ENCODE measurements at regions not wholly inside any gene's neighbourhood (a gene's known extent, or its start where the extent isn't known, plus 50 kb on each side); places are given as distances from the start of the nearest gene placed in this dataset.

GRCh38 chr2:215622837-215623236 is 187.0 kb upstream of the FN1 start:
- Mint-ChIP-seq H3K4me1 (ENCODE audit: low read depth) (peaks cover 22% of the 10 kb centered on the region), H3K4me3 (no peak overlapping the region), H3K27me3 (peaks cover 7% of the 10 kb centered on the region), H3K27ac (no peak overlapping the region), H3K9me3 (peaks cover 11% of the 10 kb centered on the region), H3K36me3 (ENCODE audit: low read depth) (no peaks in the 10 kb centered on the region)
- intact Hi-C loops (cut with micrococcal nuclease) = loop anchor here (10.0 kb wide), 1 partner anchor 72 kb away; no protein-coding TSS in a partner anchor

DNA sequence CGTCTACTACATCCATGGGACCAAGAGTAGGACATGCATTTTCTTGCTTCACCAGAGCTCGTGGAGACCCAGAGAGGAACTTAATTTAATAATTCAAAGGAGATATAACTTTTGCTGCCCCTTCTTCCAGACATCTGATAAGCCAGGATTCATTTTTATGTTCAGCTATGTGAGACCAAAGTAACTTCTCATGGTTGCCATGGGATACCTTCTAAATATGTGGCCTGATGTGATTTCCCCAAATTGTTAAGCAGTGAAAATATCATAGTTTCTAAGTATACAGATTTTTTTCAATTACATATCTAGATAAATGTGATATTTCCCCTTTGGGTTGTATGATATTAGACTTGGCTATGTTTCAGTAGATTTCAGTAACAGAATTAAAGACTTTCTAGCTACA is 185.5 kb upstream of the FN1 start:
- H3K27me3 Mint-ChIP-seq = peaks cover 10% of the 10 kb centered on the region
- no peak overlapping the region for H3K4me3 Mint-ChIP-seq
- H3K27ac Mint-ChIP-seq = no peak overlapping the region
- peaks cover 26% of the 10 kb centered on the region for H3K4me1 Mint-ChIP-seq (ENCODE audit: low read depth)
- intact Hi-C loops (cut with micrococcal nuclease) = loop anchor here (10.0 kb wide), 1 partner anchor 73 kb away; no protein-coding TSS in a partner anchor
- H3K36me3 Mint-ChIP-seq (ENCODE audit: low read depth) = no peaks in the 10 kb centered on the region
- H3K9me3 Mint-ChIP-seq = peaks cover 17% of the 10 kb centered on the region

- H3K9me3 Mint-ChIP-seq = peaks cover 17% of the 10 kb centered on the region
- intact Hi-C loops (cut with micrococcal nuclease) = loop anchor here (10.0 kb wide), 1 partner anchor 74 kb away; no protein-coding TSS in a partner anchor
- peaks cover 10% of the 10 kb centered on the region for H3K27me3 Mint-ChIP-seq
- H3K4me3 Mint-ChIP-seq = no peak overlapping the region
- H3K36me3 Mint-ChIP-seq (ENCODE audit: low read depth) = no peaks in the 10 kb centered on the region
- peaks cover 35% of the 10 kb centered on the region for H3K4me1 Mint-ChIP-seq (ENCODE audit: low read depth)
- no peak overlapping the region for H3K27ac Mint-ChIP-seq
Observed at GRCh38 chr2:215620528-215620927, 184.7 kb upstream of the FN1 start.

DNA sequence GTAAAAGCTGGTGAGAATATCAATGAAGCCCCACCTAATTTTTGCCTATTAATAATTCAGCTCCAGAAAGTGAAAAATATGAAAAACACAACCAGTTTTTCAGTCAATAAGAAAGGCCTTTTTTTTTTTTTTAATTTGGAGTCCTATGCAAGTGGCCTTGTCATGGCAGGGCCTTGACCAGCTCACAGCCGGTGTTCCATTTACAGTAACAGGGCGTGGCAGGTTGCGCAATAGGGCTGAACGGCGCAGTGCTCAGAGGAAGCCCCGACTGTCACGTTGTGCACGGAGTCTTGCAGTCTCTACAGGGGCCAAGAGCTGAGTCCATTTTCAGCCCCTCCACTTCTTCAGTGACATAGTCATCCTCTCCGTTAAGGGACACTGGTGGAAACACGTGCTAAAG is 184.1 kb upstream of the FN1 start:
- Mint-ChIP-seq H3K9me3 (peaks cover 17% of the 10 kb centered on the region), H3K36me3 (ENCODE audit: low read depth) (no peaks in the 10 kb centered on the region), H3K27me3 (peaks cover 12% of the 10 kb centered on the region), H3K27ac (no peak overlapping the region), H3K4me1 (ENCODE audit: low read depth) (peaks cover 40% of the 10 kb centered on the region), H3K4me3 (peak overlapping the region; percentile 23)
- intact Hi-C loops (cut with micrococcal nuclease) = loop anchor here (10.0 kb wide), 1 partner anchor 75 kb away; no protein-coding TSS in a partner anchor

DNA sequence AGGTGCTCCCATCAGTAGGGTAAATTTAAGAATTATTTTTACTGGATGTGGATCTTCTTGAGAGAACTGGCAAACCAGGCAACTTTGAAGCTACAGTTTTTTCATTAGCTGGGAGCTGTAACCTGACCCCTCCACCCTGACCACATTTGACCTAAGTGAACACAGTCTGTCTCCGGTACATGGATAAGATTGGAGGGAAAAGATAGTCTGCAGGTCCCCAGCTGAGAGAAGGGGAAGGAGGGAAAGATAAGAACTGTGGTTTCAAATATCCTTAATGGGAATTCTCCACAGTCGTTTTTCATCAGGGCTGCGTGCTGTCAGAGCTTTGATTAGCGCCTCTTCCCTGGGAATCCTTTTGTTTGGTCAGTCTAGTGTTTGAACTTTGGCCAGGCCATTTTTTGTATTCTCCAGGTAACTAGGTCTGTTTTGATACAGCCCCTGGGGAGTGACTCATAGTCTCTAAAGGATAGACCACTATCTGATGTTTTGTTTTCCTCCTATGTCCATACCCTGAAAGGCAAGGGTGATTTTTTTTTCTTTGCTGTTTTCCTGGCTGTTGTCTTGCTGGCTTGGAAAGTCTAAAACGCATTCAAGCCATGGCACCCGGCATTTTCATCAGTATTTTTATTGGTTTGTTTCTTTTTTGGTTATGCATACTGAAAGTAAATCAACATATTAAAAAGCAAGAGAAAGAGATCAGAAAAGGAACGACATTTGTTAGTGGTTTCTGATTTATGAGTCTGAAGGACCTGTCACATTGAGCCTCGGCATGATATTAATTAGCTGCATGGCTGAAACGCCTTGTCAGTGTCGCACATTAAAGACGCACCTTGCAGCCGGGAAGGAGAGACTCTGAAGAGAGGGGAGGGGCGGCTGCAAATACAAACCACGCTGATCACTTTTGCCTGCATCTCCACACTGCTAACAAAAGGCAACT is 183.4 kb upstream of the FN1 start:
- intact Hi-C loops (cut with micrococcal nuclease) = no loop called here
- peaks cover 12% of the 10 kb centered on the region for H3K27me3 Mint-ChIP-seq
- peaks cover 40% of the 10 kb centered on the region for H3K4me1 Mint-ChIP-seq (ENCODE audit: low read depth)
- no peak overlapping the region for H3K4me3 Mint-ChIP-seq
- H3K9me3 Mint-ChIP-seq = peaks cover 17% of the 10 kb centered on the region
- H3K27ac Mint-ChIP-seq = no peak overlapping the region
- no peaks in the 10 kb centered on the region for H3K36me3 Mint-ChIP-seq (ENCODE audit: low read depth)

GRCh38 chr2:215618145-215618544 is 182.3 kb upstream of the FN1 start:
- H3K4me3 Mint-ChIP-seq = no peak overlapping the region
- H3K9me3 Mint-ChIP-seq = peaks cover 17% of the 10 kb centered on the region
- no peaks in the 10 kb centered on the region for H3K36me3 Mint-ChIP-seq (ENCODE audit: low read depth)
- H3K4me1 Mint-ChIP-seq (ENCODE audit: low read depth) = peaks cover 40% of the 10 kb centered on the region
- peaks cover 12% of the 10 kb centered on the region for H3K27me3 Mint-ChIP-seq
- H3K27ac Mint-ChIP-seq = no peak overlapping the region
- intact Hi-C loops (cut with micrococcal nuclease) = no loop called here

DNA sequence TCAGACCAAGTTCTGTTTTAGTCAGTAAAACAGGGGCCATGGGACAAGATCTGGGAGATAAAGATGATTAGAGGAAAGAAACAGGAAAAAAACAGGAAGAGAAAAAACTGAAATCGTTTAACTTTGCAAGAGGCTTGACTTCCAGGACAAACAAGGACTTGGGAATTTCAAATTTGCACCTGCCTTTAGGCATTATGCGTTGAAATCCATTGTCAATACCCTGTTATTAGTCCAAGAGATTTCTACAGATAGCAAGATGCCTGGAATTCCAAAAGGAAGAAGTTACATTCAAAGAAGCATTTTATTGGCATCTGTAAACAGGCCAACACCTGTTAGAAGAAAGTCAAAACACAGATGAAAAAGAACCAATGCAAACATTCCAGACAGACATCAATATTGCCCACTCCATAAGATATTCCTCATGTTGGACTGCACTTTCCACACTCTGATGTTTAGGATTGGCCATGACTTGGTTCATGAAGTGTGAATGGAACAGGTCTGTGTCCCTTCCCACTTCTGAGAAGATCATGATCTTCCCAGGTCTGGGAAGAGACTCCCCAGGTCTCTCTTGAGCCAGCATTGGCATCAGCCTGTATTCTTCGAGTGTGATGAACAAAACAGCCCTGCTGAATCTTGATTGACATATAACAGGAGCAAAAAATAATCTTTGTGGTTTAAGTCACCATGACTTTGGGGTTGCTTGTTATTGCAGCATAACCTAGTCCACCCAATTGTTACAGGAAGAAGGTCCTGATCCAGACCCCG is 181.4 kb upstream of the FN1 start:
- Mint-ChIP-seq H3K9me3 (peaks cover 17% of the 10 kb centered on the region), H3K36me3 (ENCODE audit: low read depth) (no peaks in the 10 kb centered on the region), H3K4me3 (no peak overlapping the region), H3K27me3 (peaks cover 12% of the 10 kb centered on the region), H3K27ac (no peak overlapping the region), H3K4me1 (ENCODE audit: low read depth) (peaks cover 45% of the 10 kb centered on the region)
- intact Hi-C loops (cut with micrococcal nuclease) = no loop called here

DNA sequence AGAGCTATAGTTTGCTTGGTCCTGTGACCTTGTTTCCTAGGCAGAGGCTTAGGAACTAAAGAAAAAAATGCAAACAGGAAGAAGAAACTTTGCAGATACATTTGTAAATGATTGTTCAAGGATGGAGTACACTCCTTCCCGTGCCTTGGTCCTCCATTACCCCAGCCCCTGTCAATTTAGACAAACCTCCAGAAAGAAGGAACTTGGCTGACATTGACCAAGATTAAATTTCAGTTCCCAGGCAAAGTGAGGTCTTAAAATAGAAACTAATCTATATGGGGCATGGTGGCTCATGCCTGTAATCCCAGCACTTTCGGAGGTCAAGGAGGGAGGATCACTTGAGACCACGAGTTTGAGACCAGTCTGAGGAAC is 179.9 kb upstream of the FN1 start:
- H3K4me3 Mint-ChIP-seq = no peak overlapping the region
- peaks cover 9% of the 10 kb centered on the region for H3K27me3 Mint-ChIP-seq
- H3K36me3 Mint-ChIP-seq (ENCODE audit: low read depth) = no peaks in the 10 kb centered on the region
- H3K27ac Mint-ChIP-seq = peak overlapping the region; percentile 60
- H3K9me3 Mint-ChIP-seq = peaks cover 22% of the 10 kb centered on the region
- peaks cover 48% of the 10 kb centered on the region for H3K4me1 Mint-ChIP-seq (ENCODE audit: low read depth)
- intact Hi-C loops (cut with micrococcal nuclease) = no loop called here

DNA sequence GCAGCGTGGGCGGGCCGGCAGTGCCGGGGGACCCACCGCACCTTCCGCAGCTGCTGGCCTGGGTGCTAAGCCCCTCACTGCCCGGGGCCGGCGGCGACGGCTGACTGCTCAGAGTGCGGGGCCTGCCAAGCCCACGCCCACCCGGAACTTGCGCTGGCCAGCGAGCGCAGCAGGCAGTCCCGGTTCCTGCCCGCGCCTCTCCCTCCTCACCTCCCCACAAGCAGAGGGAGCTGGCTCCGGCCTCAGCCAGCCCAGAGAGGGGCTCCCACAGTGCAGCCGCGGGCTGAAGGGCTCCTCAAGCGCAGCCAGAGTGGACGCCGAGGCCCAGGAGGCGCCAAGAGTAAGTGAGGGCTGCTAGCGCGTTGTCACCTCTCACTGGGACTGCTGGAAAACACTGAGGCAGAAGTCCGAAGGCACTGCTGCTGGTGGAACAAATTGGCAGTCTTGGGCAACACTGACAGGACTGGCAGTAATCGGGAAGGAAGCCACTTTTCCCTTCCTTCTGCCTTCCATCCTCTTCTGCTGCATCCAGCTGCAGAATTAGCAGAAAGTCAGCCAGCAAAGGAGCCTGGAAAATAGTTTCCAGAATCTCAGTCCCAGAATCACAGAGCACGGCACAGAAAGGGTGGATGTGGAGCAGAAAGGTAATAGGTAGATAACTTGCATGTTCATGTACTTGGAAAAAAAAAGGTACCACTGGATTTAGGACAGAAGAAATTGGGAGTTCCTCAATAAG is 179.4 kb upstream of the FN1 start:
- intact Hi-C loops (cut with micrococcal nuclease) = no loop called here
- H3K4me1 Mint-ChIP-seq (ENCODE audit: low read depth) = peaks cover 46% of the 10 kb centered on the region
- H3K36me3 Mint-ChIP-seq (ENCODE audit: low read depth) = no peaks in the 10 kb centered on the region
- peak overlapping the region; percentile 60 for H3K27ac Mint-ChIP-seq
- no peak overlapping the region for H3K4me3 Mint-ChIP-seq
- peaks cover 7% of the 10 kb centered on the region for H3K27me3 Mint-ChIP-seq
- H3K9me3 Mint-ChIP-seq = peaks cover 18% of the 10 kb centered on the region

DNA sequence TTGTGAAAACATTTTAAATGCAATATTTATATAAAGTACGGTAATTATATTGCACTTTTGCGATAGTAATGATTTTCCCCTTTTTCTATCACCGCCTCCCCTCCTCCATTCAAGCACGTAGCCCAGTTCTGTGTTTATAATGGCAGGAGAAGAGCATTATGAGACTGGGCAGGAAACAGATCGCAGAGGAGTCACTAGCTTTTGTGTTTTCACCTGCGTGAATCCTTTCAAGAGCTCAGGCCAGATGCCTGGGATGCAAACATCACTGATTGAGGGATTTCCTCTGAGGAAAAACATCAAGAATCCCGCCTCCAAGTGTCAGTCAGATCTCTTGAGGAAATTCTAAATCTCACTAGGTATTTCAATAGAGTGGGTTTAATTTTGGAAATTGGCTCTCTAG is 178.4 kb upstream of the FN1 start:
- H3K27ac Mint-ChIP-seq = no peak overlapping the region
- H3K4me1 Mint-ChIP-seq (ENCODE audit: low read depth) = peaks cover 36% of the 10 kb centered on the region
- peaks cover 18% of the 10 kb centered on the region for H3K9me3 Mint-ChIP-seq
- peaks cover 8% of the 10 kb centered on the region for H3K27me3 Mint-ChIP-seq
- intact Hi-C loops (cut with micrococcal nuclease) = no loop called here
- no peak overlapping the region for H3K4me3 Mint-ChIP-seq
- no peaks in the 10 kb centered on the region for H3K36me3 Mint-ChIP-seq (ENCODE audit: low read depth)

GRCh38 chr2:215613888-215614287 is 178.0 kb upstream of the FN1 start:
- Mint-ChIP-seq H3K36me3 (ENCODE audit: low read depth) (no peaks in the 10 kb centered on the region), H3K27me3 (peaks cover 8% of the 10 kb centered on the region), H3K9me3 (peaks cover 18% of the 10 kb centered on the region), H3K4me1 (ENCODE audit: low read depth) (peaks cover 32% of the 10 kb centered on the region), H3K4me3 (no peak overlapping the region), H3K27ac (no peak overlapping the region)
- intact Hi-C loops (cut with micrococcal nuclease) = no loop called here

DNA sequence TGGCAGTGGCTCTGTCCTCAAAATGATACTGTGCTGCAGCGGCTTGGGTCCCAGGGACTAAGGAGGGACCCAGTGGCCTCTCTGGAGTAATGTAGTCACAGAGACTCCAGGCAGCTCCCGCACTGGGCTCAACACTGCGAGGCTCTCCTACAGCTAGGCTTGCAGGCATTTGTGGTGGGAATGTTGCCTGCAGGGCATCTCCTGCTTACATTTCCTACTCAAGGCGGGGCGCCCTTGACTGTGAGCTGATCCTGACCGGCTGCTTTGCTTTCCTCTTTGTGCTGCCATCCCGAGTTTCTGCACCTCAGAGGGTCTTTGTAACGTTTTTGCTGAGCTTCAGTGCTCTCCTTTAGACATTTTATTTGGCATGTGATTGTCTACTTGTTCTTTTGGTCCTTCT is 177.4 kb upstream of the FN1 start:
- Mint-ChIP-seq H3K9me3 (peaks cover 18% of the 10 kb centered on the region), H3K4me3 (no peak overlapping the region), H3K4me1 (ENCODE audit: low read depth) (peaks cover 31% of the 10 kb centered on the region), H3K36me3 (ENCODE audit: low read depth) (no peaks in the 10 kb centered on the region), H3K27ac (no peak overlapping the region), H3K27me3 (peaks cover 8% of the 10 kb centered on the region)
- intact Hi-C loops (cut with micrococcal nuclease) = no loop called here

DNA sequence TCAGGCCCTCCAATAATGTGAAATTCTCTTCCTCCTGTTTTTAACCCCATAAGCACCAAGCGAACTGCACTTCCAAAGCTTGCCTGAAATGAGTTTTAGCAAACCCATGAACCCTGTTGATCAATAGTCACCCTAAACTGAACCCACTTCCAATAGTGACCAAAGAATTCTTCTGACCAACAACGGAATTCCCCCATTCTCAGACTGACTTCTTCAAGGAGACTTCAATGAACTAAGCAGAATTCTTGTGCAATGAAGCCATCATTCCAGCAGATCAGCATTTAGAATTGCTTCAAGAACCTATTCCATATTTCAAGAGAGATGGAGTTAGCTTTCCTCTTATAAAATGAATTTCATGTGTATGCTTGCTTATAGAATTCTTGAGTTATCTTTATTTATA is 176.9 kb upstream of the FN1 start:
- Mint-ChIP-seq H3K4me1 (ENCODE audit: low read depth) (peaks cover 31% of the 10 kb centered on the region), H3K36me3 (ENCODE audit: low read depth) (no peaks in the 10 kb centered on the region), H3K9me3 (peaks cover 15% of the 10 kb centered on the region), H3K4me3 (no peak overlapping the region), H3K27me3 (peaks cover 8% of the 10 kb centered on the region), H3K27ac (no peak overlapping the region)
- intact Hi-C loops (cut with micrococcal nuclease) = no loop called here
